Ecto neural progenitor cell (in vitro differentiated cells): ENCODE measurements at regions not wholly inside any gene's neighbourhood (a gene's known extent, or its start where the extent isn't known, plus 50 kb on each side); places are given as distances from the start of the nearest gene placed in this dataset.
"Not testable (repeated sequence)": the region's sequence is repeated elsewhere in the genome, so short reads cannot be mapped to it uniquely, and the experiment has no call there.

Source experiments
- DNase-seq: peaks from one replicate; pipeline ENCODE4 v3.0.0-alpha.2; 2018; ENCODE audit warnings: low spot score

DNA sequence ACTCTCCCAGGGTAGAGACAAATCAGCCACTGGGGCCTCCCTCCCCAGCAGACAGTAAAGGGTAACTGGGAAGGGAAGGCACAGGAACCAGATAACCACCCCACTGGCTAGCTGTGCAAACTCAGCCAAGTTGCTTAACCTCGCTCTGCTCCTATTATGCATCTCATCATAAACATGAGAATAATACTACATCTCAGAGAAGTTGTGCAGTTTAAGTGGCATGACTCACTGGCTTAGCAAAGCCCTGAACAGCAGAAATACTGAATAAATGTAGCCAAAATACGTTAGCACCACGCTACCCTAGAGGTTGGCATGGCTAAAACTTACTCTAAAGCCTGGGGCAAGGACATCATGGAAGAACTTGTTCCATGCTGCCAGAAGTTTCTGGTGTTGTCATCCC lies 128.1 kb upstream of the ANK3 start:
- no peak for DNase-seq

DNA sequence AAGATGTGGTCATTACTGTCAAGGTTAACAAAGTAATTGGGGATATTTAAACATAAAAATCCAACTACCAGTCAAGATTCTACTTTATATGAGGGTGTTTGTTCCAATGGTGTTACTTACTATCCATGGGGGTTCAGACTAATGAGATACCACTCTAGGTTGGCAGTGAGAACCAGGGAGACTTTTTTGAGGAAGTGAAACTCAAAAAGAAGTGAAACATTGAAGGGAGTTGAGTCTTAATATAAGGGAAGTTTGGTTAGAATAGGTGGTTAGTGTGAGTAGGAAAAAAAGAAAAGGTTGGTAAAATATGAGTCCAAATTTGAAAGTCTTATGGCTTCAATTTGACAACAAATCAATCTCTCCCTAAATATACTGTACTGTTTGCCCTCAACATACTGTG lies 123.6 kb upstream of the ANK3 start:
- DNase-seq = no peak

DNA sequence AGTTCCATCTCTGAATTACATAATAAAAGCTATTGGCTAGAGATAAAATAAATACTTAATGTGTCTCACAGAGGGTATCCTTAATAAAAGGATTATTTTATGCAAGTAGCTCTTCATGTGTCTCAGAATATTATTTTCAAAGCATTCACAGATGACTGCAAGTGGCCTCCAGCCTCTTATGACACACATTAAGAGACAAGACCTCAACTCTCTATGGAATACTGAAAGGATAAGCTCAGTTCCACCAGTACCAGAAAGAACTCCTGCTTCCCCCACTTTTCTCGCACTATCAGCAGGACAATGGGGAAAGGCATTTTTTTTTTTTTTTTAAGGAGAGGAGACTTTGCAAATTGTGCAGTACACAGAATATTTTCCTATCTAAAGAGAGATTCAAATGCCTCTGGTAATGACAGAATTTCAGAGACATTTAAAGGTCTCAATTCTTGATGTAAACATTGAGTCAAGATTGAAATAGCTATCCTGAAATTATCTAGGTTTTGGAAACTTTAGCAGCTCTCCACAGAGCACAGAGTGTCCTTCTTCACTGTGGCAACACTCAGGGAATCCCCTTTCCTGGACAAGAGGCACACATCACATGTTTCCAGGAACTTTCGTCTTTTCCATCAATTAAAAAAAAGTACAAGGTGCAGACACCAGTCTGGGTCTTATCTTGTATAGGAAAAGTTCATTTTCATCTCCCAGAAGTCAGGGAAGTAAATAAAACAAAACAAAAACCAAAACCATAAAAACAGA lies 122.0 kb upstream of the ANK3 start:
- DNase-seq = no peak

DNA sequence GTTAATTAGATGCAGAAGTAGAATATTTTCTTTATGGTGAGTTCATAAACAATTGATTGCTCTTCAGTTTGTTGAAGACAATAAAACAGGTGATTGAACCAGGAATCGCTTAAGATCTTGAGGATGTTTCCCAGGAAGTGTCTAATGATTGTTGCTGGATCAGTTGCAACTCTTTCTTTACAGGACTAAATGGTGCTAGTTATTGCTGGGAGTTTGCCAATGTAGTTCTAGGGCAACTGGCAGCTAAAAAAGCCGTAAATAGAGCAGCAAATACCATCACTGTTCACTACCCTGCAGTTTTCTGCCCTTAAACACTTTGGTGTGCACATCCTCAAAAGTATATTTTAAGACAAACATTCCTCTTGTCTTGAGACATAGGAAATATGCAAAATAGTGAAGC lies 119.2 kb upstream of the ANK3 start:
- DNase-seq = no peak

DNA sequence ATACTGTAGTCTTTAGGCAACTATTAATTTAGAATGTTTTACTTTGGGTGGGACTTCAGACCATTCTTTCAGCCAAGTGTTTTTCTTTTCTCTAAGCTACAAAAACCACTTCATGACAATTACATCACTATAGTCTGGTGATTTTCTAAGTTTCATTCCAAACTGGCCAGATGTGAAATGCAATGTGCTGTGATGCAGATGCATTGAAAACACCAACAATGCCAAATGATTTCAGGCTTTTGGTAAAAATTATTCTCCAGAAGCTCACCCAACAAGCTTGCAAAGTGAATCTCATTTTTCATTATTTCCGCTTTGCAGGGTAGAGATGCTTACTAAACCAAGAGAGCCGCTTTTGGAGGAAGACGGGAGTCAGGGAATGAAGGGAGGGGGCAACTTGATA lies 118.4 kb upstream of the ANK3 start:
- no peak for DNase-seq

DNA sequence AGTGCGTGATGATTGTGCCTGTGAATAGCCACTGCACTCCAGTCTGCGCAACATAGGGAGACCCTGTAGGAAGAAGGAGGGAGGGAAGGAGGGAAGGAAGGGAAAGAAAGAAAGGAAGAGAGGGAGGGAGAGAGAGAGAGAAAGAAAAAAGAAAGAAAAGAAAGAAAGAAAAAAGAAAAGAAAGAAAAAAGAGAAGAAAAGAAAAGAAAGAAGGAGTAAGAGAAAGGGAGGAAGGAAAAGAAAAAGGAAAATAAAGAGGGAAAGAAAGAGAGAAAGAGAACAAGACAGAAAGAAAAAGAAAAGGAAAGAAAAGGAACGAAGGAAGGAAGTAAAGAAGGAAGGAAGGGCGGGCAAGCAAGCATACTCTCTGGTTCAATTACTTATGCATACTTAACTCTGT lies 112.9 kb upstream of the ANK3 start:
- DNase-seq = no peak

DNA sequence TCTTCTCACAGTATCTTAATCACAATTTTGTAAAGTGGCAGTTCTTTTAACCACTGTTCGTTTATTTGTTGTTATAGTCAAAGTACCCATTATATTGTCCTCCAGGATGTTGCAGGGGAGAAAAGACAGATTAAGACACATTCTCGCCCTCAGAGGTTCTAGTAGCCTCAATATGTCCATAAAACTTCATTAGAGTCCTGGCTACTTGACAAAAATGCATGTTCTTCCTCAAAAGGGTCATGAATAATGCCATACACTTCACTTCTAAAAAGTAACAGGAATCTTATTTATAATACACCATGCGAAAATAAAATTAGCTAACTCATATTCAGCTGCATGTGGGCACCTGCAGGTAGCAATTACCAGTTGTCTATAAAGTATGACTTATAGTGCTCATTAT lies 109.3 kb upstream of the ANK3 start:
- no peak for DNase-seq

DNA sequence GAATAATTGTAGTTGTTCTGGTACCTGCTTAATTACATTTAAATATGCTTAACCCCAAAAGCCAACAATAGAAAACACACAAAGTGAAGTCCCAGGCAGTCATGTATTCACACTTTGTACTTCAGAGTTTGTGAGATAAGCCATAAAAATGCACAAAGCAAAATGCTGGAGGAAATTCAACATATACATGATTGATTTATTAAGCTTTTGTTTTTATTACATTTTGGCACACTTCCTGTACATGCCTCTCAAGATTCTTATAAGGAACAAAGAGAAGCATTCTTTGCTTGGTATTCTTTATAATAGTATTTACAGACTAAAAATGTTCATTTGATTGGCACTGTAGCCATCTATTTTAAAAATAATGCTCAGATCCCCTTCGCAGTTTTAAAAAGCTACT lies 107.7 kb upstream of the ANK3 start:
- DNase-seq = no peak

DNA sequence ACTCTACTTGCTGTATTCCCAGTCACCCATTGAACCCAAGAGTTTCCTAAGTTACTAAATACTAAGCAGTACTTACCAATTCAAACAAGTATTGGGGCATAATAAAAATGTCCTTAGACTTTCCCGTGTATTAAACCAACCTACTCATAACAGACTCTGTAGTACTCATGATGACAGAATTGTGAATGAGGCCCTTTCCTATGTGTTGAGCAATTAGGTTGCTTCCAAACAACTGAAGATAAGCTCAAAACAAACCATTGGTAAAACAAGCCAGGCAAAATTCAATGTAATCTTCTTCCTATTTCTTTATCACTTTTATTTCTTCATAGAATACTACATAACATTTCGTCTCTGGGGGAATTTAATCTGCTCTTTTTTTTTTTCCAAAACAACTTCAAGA lies 106.5 kb upstream of the ANK3 start:
- no peak for DNase-seq

DNA sequence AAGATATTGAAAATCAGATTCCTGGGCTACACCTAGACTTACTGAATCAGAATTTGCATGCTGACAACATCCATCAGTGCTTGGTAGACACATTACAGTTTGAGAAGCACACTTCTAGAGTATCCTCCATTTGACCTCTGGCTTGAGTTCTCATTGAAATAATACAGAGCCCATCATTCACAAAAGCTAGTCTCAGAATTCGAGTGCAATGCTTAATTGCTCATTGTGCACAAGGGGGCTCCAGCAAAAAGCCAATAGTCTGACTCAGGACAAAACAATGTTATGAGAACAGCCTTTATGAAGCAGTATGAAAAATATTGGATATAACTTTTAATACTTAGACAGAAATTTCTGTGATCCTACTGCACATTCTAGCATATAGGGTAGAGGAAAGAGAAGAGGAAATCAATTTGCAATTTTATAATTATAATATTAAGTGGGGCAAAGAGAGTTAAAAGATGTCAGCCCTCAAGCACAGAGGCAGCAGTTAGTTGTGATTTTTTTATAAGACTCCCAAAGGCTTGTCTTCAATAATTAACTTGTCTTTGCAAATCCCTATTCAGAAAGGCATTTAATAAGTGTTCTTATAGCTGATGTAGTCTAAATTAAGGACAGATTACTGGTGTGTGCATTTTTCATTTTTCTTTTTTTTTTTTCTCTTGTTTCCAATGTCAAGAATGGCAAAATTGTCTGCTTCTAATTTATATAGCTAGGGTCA lies 105.8 kb upstream of the ANK3 start:
- no peak for DNase-seq

DNA sequence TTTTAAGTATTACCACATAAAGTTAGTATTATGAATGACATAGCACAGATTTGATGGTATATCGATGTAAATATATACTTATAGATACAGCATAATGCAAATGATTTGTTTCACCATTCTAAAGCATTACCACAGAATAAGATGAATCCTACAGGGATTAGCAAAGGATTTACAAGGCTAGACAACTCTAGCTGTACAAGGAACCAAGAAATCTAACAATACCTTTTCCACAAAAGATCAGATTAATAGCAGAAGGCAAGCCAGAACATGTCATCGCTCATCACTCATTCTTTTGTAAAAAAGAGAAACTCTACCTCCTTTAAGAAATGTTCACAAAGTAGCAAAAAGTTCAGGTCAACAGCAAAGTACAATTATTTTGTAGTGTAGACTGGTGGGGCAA lies 105.1 kb upstream of the ANK3 start:
- no peak for DNase-seq

DNA sequence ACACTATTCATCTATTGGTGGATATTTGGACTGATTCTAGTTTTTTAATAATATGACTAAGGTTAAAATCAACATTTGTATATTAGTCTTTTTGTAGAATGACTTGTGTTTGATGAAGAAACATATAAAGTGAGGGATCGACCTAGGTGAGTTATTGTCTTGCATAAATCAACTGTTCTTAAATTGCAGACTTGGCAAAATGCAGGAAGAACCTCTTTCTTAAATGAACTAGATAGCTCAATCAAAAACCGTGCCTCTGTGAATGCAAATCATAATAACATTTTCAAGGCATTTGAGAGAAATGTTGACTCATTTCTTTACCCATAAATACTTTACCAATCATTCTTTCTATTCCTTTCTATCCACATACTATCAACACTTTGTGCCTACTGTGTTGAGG lies 101.5 kb upstream of the ANK3 start:
- DNase-seq = no peak

DNA sequence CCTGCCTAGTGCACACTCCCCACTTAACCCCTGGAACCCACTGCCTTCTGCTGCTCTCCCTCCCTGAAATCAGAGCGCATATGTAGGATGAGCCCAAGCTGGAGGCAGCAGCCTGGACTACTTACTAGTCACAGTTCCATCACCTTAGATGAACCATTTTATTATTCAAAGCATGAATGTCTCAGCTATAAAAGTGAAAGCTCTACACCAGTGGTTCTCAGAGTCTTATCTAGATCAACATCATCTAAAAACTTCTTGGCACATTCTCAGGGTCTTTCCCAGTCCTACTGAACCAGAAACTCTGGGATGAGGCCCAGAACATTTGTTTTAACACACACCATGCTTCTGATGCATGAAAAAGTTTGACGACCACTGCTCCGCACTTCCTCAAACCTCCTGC lies 100.3 kb upstream of the ANK3 start:
- no peak for DNase-seq

DNA sequence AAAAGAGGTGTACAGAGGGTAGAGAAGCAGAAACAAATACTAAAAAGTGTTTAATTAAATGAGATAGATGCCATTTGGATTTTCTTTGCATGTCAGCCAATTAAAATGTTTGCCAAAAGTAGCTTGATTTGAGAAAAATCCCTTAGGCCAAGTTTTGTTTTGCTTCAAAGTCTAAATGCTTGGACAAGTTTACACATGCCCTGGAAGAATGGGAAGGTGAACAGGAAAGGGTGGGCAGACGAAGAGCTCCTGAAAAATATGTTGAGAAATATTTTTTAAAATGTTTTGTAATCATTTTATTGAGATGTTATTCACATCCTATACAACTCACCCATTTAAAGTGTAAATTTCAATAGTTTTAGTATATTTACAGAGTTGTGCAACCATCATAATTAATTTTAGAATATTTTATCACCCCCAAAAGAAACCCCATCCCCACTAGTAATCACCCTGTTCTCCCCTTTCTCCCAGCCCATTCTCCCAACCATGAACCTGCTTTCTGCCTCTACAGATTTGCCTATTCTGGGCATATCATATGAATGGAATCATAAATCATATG lies 98.5 kb upstream of the ANK3 start:
- DNase-seq = no peak

DNA sequence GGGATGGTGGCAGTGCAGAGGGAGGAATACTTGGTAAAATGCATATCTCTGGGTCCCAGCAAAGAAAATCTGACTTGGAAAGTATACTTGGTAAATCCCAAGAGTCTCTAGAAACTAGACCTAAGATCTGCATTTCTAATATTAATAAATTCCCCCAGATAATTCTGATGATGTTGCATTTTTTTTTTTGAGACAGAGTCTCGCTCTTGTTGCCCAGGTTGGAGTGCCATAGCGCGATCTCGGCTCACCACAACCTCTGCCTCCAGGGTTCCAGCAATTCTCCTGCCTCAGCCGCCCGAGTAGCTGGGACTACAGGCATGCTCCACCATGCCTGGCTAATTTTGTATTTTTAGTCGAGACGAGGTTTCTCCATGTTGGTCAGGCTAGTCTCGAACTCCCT lies 97.9 kb upstream of the ANK3 start:
- no peak for DNase-seq

DNA sequence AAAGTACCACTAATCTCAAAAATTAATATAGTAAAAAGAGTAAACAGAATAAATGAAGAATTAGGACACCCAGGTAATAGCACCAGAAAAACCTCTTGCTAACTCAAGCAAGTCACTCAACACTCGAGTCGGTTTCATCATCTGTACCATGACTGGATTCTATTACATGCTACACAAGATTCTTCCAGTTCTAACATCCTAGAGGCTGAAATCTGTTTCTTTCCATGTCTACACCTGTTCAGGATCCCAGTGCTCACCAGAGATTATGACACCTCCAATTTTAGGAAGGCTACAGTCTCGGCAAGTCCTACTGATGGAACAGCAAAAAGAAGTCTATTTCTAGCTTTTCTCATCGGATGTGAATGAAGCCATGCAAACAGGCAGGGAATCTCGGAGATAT lies 95.3 kb upstream of the ANK3 start:
- no peak for DNase-seq

DNA sequence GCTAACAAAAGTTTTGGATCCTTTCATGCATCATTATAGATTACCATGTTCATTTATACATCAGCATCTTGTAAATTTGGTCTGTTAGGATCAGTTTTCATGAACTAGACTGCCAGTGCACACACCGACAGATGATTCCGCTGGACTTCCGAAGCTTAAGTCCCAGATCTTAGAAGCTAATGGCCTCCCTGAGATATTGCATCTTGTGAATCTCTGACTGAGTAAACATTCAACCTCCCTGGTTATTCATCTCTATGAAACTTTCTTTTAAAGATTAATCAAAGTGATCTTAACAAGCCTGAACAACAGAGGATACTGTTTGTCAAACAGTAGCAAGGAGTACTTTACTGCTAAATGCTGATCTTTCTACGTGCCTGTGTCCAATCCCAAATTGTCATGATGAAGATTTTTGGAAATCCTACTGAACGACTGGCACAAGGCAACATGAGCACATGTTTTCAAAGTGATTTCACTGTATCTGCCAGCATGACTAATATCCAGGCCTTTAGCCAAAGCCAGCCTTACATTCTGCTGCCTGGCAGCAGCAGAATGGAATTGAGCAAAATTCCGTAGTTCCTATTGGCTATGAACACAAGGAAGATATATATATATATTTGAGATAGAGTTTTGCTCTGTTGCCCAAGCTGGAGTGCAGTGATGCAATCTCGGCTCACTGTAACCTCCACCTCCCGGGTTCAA lies 91.3 kb upstream of the ANK3 start:
- no peak for DNase-seq

DNA sequence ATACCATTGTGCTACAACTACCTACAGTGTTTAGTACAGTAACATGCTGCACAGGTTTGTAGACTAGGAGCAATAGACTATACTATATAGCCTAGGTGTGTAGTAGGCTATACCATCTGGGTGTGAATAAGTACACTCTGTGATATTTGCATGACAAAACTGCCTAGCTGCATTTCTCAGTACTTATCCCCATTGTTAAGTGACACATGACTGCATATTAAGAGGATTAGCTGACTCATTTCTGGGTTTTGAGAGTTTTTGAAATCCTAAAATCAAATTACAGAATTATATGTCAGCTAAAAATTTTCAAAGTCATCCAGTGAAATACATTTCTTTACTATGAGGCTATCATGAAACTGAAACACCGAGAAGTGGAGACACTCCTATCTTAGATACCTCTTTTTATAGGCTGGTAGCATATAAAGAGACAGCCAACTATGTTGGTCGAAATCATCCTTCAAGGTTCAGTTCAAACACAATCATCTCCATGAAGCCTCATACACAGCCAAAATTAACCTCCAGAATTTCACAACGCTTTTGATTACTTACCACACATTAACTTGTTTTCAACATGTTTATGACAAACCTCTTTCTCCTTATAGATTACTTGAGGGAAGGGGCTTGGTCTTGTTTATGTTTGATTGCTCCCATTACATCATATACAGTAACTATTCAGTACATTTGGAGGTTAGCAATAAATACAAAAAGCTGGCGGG lies 89.8 kb upstream of the ANK3 start:
- no peak for DNase-seq

DNA sequence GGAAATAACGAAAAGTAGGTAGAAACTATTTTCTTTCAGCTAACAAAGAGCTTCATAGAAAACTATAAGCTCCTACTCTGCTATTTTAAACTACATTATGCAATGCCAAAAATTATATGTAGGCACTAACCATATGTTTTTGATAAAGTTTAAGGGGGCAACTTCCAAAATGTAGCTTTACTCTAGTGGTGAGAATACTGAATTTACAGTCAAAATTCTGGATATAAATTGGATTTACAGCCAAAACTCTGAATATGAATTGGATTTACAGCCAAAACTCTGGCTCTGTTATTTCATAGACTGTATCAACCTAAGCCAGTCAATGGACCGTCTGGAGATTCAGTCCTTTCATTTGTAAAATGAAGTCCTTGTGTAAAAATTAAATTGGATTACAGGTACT lies 86.8 kb upstream of the ANK3 start:
- no peak for DNase-seq

DNA sequence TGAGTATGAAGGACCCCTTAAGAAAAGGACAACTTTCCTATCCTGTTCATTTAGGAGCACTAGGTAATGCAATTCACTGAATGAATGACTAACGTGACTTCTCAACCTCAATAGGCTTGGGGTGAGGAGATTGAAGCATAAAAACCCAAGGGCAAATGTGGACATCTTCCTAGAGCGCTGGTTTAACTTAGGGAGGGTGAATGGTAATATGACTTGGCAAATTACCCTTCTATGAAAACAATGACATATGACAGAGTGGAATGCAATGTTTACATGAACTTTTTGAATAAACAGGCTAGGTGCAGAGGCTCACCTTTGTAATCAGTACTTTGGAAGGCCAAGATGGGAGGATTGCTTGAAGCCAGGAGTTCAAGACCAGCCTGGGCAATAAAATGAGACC lies 83.9 kb upstream of the ANK3 start:
- no peak for DNase-seq

DNA sequence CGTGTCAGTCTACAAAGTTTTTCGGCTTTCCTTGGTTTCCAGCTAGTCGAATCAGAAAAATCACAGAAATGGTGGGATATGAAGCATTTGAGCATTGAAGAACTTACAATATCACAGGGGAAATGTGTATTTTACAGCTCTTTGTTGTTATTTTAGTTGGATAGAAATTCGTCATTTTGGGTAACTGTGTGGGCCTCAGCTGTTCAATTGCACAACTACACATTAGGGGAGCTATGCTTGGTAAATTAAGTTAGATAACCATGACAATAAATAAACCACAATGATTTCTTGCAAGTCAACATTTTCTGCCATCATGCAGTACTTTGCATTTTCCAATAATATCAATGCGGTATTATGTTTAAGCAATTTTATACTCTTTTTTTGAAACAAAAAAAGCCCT lies 80.4 kb upstream of the ANK3 start:
- no peak for DNase-seq

DNA sequence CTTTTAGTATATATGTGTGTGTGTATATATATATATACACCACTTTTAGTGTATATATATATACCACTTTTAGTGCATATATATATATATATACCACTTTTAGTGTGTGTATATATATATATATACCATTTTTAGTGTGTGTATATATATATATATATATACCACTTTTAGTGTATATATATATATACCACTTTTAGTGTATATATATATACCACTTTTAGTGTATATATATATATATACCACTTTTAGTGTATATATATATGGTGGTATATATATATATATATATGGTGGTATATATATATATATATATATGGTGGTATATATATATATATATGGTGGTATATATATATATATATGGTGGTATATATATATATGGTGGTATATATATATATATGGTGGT lies 79.5 kb upstream of the ANK3 start:
- DNase-seq = not testable (repeated sequence)

DNA sequence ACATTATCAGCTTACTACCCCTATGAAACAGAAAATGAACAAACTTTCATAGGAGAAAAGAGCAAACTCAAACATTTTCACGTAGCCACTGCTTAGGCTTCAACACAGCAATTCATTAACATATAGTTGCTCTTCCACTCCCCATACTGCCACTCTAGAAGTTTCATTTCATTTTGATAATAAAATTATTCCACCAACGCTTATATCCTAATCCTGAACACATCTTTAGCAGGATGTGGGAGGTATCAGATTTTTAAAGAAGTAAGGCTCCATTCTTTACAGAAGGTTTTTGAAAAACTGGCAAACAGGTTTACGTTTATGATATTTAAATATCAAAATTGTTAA lies 77.5 kb upstream of the ANK3 start:
- no peak for DNase-seq
